NAMALWA (cell line): ENCODE measurements at regions not wholly inside any gene's neighbourhood (a gene's known extent, or its start where the extent isn't known, plus 50 kb on each side); places are given as distances from the start of the nearest gene placed in this dataset.

Experiments used
- DNase-seq: peaks from one replicate; pipeline ENCODE4 v3.0.0-alpha.2; 2015; ENCODE audit warnings: low spot score

DNA sequence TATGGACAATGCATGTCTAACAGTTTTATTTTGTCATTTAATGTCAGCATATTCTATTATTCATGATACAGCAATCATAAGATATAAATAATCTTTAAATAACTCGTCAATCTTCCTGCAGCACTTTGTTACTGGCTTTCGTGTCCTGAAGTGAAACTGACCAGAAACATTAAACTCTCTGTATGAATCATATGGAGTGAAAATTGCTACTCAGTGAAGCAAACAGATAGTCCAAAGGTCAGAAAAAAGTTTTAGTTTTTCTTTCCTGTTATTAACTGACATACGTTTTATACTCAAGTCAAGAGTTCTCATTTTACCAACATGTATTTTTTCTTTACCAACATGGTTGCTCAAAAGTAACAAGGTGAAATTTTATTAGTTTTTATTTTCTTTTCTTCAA lies 106.8 kb upstream of the GALNT5 start:
- no peak for DNase-seq

DNA sequence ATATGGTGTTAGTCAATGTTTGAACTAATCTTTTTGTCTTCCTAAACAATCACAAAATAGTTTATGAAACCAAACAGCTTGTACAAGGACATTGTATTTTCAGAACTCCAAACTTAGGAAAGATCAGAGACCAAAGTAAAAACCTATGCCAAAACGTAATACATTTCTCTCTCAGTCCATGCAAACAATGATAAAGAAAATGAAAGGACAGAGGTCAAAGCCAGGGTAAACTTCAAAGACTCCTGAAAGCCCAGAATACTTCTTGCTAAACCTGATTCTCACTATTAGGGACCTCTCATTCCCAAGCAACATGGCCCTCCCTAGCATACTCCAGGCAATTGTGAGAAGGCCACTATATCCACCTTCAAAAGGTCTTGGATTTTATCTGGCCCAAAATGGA lies 105.1 kb upstream of the GALNT5 start:
- DNase-seq = no peak

DNA sequence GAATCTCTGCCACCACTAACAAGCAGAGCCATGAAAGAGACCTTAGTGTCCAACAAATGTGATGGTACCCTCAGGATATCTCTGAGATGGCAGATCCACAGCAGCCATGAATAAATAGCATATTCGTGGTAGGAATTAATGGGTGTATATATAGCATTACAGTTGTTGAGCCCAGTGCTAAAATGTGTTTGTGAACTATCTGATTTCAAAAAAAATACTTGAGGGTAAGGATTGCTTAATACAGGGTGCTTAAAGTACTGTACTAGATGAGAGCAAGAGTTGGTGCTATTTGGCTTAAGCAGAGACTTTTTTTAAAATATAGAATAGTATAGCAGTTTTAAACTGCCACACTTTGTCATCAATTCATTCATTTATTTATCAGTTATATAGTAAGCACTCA lies 101.5 kb upstream of the GALNT5 start:
- no peak for DNase-seq

DNA sequence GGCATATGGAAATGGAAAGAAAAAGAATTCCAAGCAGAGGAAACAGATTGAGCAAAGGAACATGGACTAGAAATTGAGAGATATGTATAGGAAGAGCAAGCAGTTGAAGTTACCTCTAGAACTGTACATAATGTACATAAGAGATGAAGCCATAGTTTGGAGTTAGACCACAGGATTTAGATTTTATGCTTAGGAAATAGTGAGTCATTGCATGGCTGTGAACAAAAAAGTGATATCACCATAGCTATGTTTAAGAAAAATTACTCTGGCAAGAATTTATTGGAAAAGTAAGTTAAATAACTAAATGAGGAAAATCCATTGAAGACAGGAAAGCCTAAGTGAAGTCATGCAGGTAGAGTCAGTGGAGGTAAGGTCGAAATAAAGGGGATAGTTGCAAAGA lies 99.4 kb upstream of the GALNT5 start:
- no peak for DNase-seq

DNA sequence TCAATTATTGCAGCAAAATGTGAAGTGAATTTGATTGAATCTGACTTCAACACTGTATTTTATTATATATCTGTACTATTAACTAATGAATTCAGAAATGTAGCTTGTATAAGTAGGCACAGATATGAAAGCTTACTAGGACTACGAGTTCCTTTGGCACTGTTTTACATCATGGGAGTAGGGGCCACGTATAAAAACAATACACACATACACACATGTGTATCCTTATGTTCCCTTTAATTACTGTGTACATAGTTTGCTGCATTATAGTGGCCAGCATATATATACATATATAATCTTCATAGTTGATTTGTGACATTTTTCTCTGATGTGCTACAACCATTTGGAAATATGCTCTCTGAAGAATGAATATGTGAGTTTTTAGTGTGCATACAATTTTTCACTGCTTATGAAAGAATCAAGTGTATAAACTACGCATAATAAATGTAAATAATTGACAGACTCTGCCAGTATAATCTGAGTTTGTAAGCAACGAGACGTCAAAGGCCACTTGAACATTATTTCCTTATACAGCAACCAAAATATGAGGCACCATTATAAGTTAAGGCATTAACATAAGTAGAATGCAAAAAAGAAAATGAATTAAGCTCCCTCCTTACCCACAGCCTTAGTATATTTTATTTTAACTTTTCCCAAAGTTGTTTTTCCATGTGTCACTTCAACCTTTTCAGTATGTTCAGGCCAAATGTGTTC lies 98.1 kb upstream of the GALNT5 start:
- DNase-seq = no peak

DNA sequence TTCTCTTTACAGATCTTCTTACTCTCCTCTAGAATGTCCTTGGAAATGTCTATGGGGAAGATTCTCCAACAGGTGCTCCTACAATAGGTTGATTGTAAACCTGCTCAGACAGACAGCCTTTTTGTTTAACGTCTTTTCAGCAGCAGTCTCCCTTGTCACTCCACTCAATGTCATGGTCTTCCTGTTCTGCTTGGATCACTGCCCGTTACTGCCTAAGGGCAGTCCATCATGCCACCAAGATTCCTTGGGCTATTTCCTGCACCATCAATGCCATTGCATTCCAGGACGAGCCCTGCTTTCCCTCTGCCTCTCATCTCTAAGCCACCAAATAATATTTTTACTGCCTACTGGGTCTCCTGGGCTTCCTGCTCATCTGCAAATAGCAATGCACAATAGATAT lies 97.4 kb upstream of the GALNT5 start:
- no peak for DNase-seq

DNA sequence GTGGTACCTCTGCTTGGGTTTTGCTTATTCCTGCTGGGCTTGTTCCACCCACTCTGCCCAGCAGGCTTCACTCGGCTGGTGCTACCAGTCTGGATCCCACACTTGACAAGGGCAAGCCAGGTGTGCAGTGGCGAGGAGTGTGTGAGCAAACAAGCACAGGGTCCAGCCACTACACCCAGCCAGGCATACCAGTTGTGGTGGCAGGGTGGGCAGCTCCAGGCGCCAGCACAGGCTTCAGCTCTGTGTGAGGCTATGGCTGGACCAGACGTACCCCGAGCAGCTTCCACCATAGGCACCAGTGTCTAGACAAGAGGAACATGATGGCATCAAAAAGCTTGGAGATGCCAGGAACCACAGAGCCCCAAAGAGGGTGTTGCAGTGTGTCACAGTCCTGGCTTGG lies 93.1 kb upstream of the GALNT5 start:
- no peak for DNase-seq

DNA sequence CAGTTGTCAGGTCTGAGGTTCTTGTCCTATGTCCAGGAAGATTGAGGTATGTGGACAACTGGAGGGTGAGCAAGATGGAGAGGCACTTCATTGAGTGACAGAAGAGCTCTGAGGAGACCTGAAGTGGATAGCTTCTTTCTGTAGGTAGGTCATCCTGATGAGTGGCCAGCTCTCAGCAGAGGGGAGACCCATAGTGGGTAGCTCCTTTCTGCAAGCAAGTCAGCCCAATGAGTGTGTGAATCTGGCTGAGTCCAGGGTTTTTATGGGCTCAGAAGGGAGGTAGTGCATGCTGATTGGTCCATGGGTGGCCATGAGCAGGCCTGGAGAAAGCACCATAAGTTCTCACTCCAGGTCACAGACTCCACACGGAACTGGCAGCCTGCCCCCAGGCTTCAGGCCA lies 92.6 kb upstream of the GALNT5 start:
- DNase-seq = no peak

DNA sequence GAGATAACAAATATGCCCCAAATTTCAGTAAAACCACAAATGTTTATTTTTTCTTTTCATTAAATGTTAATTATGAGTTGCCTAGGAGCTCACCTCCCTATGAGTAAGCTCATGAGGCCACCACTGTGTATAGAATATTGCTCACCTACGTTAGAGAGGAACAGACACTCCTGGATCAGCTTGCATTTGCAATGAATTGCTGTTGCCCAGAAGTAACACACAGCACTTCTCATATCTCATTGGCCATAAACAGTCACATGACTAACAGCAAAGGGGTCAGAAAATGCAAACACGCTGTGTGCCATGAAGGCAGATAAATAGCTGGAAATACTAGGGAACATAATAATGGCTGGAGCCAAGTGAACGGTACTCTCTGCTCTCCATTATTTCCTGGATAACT lies 89.0 kb upstream of the GALNT5 start:
- DNase-seq = no peak

DNA sequence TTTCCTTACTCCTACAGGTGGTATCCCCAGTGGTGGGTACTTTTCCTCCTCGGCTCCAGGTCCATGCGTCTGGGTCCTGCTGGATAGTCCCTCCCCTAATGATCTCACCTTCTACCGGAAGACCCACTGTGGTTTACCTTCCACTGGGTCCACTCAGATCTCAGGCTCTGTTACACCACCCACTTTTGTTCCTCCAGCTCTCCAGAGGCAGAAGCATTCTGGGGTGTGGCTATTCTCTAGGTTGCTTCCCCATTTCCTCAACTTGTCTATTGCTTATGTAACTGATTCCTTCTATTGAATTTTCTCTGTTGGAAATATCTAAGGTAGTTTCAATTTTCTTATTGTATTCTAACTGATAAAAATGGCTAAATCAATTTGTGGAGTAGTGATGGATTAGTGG lies 87.6 kb upstream of the GALNT5 start:
- DNase-seq = no peak

DNA sequence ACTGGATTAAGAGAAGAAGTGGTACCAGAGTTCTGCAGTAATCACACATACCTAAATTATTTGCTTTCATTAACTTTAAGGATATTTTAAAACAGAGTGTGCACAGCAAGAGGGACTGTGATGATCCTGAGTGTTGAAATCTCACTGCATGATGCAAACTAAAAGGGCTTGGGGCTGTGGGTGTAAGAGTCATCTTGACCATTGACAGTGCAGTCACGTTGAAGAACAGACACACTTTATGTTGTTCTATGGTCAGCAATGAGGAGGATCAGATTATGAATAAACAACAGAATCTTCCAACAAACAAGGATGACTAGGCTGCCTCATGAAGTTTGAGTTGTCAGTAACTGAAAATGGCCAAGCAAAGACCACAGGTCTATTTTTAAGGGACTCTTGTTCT lies 87.2 kb upstream of the GALNT5 start:
- no peak for DNase-seq

DNA sequence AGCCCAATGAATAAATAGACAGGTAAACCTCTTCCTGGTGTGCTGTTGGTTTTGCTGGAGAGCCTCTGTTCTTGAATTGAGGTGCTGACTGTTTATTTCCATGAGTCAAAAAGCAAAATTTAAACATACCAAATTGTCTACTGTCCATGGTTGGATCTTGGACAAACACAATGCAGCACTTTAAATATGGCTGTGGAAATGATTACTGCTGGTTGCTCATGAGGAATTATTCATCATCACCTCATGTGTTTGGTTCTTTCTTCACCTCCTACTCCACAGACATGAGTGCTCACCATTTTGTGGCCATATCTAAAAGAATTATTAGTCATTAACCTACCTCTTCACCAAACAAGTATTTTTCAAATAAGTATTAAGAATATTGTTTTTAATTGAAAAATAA lies 85.3 kb upstream of the GALNT5 start:
- no peak for DNase-seq

DNA sequence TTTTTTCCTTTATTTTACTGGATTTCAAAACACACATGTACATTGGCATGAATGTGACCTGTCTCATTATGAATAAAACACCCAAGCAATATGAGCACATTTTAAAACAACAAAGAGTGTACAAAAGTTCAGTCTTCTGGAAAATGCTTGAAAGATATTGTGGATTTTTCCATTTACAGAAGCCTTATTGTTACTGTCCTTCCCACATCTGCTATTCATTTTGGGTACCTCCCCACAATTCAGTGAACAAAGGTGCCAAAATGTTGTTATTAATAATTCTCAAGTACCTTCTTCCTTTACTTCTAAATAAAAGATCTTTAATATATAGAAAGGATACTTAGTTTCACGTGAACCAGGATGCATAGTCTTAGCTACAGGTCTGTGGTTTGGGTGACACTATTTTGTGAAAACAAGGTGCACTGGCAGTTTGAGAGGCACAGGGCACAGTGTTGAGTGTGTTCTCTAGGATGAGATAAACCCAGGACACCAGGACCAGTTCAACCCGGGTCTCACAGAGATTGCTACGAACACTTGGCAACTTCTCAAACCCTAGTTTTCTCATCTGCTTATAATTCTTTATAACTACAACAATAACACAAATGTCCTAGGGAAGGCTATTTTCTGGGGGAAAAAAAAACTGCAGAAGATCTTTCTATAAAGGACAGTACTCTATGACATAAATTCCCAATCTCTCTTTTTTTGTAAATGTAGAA lies 84.5 kb upstream of the GALNT5 start:
- no peak for DNase-seq

DNA sequence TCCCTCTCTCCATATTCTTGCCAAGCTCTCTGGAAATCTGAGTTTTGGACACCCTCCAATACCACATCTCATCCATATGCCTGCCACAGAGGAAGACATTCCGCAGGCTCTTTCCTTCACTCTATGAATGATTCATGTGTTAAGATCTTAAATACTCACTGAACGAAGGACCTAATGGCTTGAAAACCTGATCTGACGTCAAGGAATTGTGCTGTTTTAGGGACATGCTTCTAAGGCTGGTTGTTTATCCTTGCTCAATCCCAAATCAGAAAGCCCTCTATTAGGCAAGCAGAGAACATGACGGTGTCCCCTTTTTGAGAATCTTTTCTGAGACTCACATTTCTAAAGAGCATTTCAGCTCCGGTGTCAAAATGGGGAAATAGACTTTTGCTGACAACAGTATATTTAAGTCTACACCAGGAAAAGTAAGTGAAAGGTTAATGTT lies 83.7 kb upstream of the GALNT5 start:
- no peak for DNase-seq

DNA sequence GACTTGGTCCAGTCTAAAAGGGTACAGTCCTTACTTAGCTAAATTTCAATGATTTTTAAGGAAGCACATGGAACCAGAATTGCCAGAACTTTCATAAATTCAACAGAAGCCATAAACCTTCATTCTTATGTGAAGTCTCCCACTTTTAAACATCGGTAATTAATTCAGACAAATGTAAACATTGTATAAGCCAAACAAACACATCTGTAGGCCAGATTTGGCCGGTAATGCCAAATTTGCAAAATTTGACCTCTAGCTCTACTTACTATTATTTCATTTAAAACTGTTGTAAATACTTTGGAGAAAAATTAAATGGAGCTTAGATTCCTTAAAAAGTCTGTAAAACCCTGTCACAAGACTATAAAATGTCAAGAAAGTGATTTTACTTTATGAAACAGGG lies 83.2 kb upstream of the GALNT5 start:
- no peak for DNase-seq

DNA sequence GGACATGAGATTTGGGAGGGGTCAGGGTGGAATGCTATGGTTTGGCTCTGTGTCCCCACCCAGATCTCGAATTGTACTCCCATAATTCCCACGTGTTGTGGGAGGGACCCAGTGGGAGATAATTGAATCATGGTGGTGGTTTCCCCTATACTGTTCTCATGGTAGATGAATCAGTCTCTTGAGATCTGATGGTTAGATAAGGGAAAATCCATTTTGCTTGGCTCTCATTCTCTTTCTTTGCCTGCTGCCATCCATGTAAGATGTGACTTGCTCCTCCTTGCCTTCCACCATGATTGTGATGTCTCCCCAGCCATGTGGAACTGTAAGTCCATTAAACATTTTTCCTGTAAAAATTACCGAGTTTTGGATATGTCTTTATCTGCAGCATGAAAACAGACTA lies 80.9 kb upstream of the GALNT5 start:
- DNase-seq = no peak

DNA sequence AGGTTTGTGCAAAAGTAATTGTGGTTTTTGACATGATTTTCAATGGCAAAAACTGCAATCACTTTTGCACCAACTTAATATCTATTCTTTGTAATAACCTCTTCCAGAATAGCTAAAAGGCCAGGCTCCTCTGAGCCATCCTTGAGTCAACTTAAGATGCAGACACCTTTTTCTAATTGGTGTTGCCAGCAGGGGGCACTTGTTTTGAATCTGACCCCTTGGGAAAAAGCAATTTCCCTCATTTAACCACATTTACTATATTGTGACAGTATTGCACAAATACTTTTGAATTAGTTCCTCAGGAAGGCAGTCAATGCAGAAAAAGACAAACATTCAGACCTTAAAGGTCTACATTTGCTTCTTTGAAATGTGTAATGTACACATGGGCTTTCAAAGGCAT lies 78.6 kb upstream of the GALNT5 start:
- DNase-seq = peak; percentile 15

DNA sequence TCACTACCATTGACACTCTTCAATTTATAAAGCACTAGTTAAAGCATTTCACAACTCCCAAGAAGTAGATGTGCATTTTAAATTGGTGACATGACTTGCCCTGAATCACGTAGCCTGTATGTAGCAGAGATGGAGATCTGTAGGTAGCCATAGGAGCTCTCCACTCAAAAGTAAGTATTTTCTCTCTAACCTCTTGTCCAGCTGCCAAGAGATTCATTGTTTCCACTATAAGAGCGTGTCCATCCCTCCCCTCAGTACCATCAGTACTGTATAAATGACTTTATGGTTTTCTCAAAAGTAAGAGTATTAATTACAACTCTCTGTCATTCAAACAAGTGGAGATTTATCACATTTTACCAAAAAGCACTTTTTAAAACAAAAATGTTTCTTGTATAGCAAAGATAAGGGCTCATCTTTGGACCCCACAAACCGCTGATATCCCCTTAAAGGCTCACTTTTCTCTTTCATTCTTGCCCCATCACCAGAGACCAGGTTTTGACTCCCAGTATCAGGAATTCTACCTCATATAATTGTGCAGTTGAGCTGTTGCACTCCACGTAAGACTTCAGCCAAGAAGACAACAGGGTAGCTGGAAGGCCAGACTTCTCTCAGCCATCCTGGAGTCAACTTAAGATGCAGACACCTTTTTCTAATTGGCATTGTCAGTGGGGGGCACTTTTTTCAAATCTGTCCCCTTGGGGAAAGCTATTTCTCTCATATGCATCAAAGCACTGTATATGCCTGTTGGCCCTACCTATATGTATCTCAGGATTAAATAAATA lies 78.0 kb upstream of the GALNT5 start:
- no peak for DNase-seq

DNA sequence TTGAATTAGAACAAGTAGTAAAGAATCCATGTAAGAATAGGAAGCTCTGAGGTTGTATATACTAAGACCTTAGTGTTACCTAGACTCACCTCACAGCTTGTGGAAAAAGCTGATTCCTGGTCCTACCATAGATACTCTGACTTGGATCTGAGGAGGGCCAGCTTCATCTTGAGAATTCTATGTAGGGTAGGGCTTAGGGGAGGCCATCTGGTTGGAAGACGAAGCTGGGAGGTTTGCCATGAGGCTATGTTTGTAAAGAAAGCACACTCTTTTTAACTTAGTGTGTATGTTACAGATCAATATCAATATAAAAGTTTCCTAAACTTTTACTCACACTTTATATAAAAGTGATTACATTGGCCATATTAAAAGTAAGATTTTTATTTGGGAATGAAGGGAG lies 77.1 kb upstream of the GALNT5 start:
- no peak for DNase-seq

DNA sequence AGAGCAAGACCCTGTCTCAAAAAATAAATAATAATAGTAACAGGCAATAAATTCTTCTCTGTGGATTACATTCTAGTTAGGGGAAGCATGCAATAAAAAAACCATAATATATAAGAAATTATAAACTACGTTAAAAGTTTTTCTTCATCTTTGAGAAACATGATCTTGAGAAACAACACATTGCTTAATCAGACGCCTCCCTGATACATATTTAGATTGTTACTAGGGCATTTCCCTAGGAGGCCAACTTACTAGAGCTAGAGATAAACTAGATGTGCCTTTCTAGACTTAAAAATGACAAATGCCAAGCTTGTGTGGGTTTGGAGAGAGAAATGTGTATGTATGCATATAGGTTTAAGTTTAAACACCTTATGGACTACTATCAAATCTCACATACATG lies 76.3 kb upstream of the GALNT5 start:
- no peak for DNase-seq

DNA sequence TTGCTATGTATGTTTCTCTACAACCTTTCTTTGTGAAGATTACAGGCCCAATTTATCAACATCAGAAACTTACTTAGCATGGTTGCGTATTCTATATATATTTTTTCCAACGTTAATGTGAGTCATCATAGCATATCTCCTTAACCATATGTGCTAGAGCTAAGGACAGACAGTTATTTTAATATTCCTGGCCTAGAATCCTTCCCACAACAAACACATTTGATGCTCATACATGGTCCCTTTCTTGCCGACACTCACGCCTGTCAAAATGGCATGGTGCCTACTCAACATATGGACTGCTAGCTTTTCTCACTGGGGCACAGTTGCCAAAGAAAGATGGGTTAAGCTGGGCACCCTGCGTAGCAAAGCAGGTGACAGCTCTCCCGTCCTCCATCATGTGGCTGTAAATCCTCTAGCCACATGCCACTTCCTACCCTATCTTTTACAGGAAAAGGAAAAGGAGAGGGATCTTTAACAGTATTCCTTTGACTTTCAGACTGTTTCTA lies 75.2 kb upstream of the GALNT5 start:
- no peak for DNase-seq

DNA sequence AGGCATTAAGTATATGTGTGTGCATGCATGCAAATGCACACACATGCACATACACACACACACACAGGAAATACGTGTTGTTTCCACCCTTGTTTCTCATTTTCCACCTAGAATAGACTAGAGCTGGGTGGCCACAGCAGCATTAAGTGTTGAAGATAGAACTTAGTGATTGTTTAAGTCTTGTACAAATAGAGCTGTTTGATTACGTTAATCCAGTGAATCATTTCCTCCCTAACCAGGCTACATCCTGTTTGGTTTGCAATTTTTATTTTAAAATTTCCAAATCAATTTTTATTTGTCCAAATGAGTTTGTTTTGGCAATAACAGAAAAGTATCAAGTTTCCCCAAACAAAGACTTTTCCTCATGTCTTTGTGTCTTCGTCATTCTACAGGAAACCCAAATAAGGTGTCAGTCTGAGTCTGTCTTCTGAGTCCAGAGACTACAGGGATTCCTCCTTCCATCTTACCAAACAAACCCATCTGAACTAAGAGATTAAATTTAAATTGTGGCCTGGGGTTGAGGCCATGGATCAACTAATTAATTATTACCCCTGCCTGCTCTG lies 74.6 kb upstream of the GALNT5 start:
- no peak for DNase-seq
